IMR-90 (cell line): ENCODE measurements at regions not wholly inside any gene's neighbourhood (a gene's known extent, or its start where the extent isn't known, plus 50 kb on each side); places are given as distances from the start of the nearest gene placed in this dataset.

Experiments used
- ATAC-seq: fragments of 200-7000 bp; cut with Tn5 transposase; 2 replicates; pipeline ENCODE4 v1.9.1; 2020; ENCODE audit warnings: low read depth, mild to moderate bottlenecking, moderate library complexity
- BruUV-seq: library from RNA; stranded (reverse); fragments of 400-500 nt; replicated peaks from 2 replicates; lab custom pipeline; 2021; lab: Mats Ljungman, UMichigan
- CTCF ChIA-PET: fragments of 300-600 bp; formaldehyde crosslinking; extraction: SDS; loops from one replicate; lab custom pipeline; 2021; ENCODE audit warnings: antibody characterized with exemption; lab: Yijun Ruan, JAX
- POLR2A ChIA-PET: fragments of 300-600 bp; sonication (Branson Sonifier 250); formaldehyde crosslinking; loops from one replicate; lab custom pipeline; 2022; ENCODE audit warnings: antibody characterized with exemption; ENCODE audit not compliant: unreplicated experiment; lab: Charles Lee
- DNase-seq: peaks from one replicate; pipeline ENCODE4 v3.0.0; 2013
- H2AFZ ChIP-seq: replicated peaks from 2 replicates; pipeline ENCODE3; 2013; ENCODE audit warnings: low read length, mild to moderate bottlenecking; ENCODE audit not compliant: poor library complexity
- H2AK5ac ChIP-seq: 2 replicates; pipeline ENCODE4 v1.6.1; 2013; ENCODE audit warnings: low read depth, low read length, inconsistent platforms
- H2AK9ac ChIP-seq: replicated peaks from 2 replicates; pipeline ENCODE3; 2013; ENCODE audit warnings: mild to moderate bottlenecking, low read depth, low read length, moderate library complexity; ENCODE audit not compliant: poor library complexity
- H2BK120ac ChIP-seq: 2 replicates; pipeline ENCODE4 v1.6.1; 2013; ENCODE audit warnings: low read depth, low read length, inconsistent platforms
- H2BK15ac ChIP-seq: 3 replicates; pipeline ENCODE4 v1.6.1; 2013; ENCODE audit warnings: low read depth, low read length, inconsistent platforms
- H2BK20ac ChIP-seq: 2 replicates; pipeline ENCODE4 v1.6.1; 2013; ENCODE audit warnings: low read depth, mild to moderate bottlenecking, inconsistent platforms, low read length, moderate library complexity
- H2BK5ac ChIP-seq: 2 replicates; pipeline ENCODE4 v1.6.1; 2013; ENCODE audit warnings: mild to moderate bottlenecking, low read depth, low read length, inconsistent platforms; ENCODE audit not compliant: poor library complexity, severe bottlenecking
- H3K14ac ChIP-seq: replicated peaks from 2 replicates; pipeline ENCODE4 v1.6.1; 2013; ENCODE audit warnings: low read depth, low read length, inconsistent platforms
- H3K18ac ChIP-seq: 2 replicates; pipeline ENCODE4 v1.6.1; 2013; ENCODE audit warnings: low read depth, low read length, control low read depth
- H3K23ac ChIP-seq: 2 replicates; pipeline ENCODE4 v1.6.1; 2013; ENCODE audit warnings: low read depth, low read length, inconsistent platforms
- H3K27ac ChIP-seq: 2 replicates; pipeline ENCODE4 v1.5.1; 2013; ENCODE audit warnings: mild to moderate bottlenecking, control low read depth, low read length; ENCODE audit not compliant: insufficient read depth
- H3K27me3 ChIP-seq: 2 replicates; pipeline ENCODE4 v1.6.1; 2013; ENCODE audit warnings: low read length; ENCODE audit not compliant: control insufficient read depth, insufficient read depth
- H3K36me3 ChIP-seq: 2 replicates; pipeline ENCODE4 v1.6.1; 2013; ENCODE audit warnings: low read length, mixed read lengths; ENCODE audit not compliant: control insufficient read depth, insufficient read depth
- H3K4ac ChIP-seq: 2 replicates; pipeline ENCODE4 v1.6.1; 2013; ENCODE audit warnings: low read depth, low read length, inconsistent platforms
- H3K4me1 ChIP-seq: 2 replicates; pipeline ENCODE4 v1.6.1; 2013; ENCODE audit warnings: low read length, mixed read lengths; ENCODE audit not compliant: control insufficient read depth, insufficient read depth
- H3K4me2 ChIP-seq: 2 replicates; pipeline ENCODE4 v1.6.1; 2013; ENCODE audit warnings: low read depth, mild to moderate bottlenecking, control low read depth, low read length, moderate library complexity
- H3K4me3 ChIP-seq: 2 replicates; pipeline ENCODE4 v1.5.1; 2013; ENCODE audit warnings: low read depth, mild to moderate bottlenecking, control low read depth, low read length, moderate library complexity; ENCODE audit not compliant: insufficient read depth
- H3K56ac ChIP-seq: 2 replicates; pipeline ENCODE4 v1.6.1; 2013; ENCODE audit warnings: low read length, inconsistent platforms; ENCODE audit not compliant: insufficient read depth; ENCODE audit errors: extremely low read depth
- H3K79me1 ChIP-seq, 2 experiments: 2 replicates each; pipeline ENCODE4 v1.6.1; 2013; ENCODE audit warnings: low read length in 2 of 2, inconsistent platforms in 1 of 2, low read depth in 1 of 2
- H3K9ac ChIP-seq: 2 replicates; pipeline ENCODE4 v1.6.1; 2013; ENCODE audit warnings: low read depth, low read length, control low read depth
- H3K9me1 ChIP-seq: 2 replicates; pipeline ENCODE4 v1.6.1; 2013; ENCODE audit warnings: low read length, inconsistent platforms; ENCODE audit not compliant: insufficient read depth
- H3K9me3 ChIP-seq: 2 replicates; pipeline ENCODE4 v1.6.1; 2013; ENCODE audit warnings: low read length; ENCODE audit not compliant: control insufficient read depth, insufficient read depth
- H4K20me1 ChIP-seq: 2 replicates; pipeline ENCODE4 v1.6.1; 2013; ENCODE audit warnings: low read length, inconsistent platforms; ENCODE audit not compliant: insufficient read depth
- H4K5ac ChIP-seq: 2 replicates; pipeline ENCODE4 v1.6.1; 2013; ENCODE audit warnings: mild to moderate bottlenecking, low read depth, low read length, control low read depth
- H4K8ac ChIP-seq, 2 experiments: 2 replicates each; pipeline ENCODE4 v1.6.1; 2013; ENCODE audit warnings: low read depth in 2 of 2, low read length in 2 of 2, control low read depth in 1 of 2, inconsistent platforms in 1 of 2
- H4K91ac ChIP-seq: 2 replicates; pipeline ENCODE4 v1.6.1; 2013; ENCODE audit warnings: low read depth, low read length, inconsistent platforms; ENCODE audit not compliant: insufficient read depth
- BHLHE40 ChIP-seq: fragments of 150-350 bp; IDR thresholded peaks from 2 replicates; pipeline ENCODE4 v1.6.1; 2016; ENCODE audit warnings: mild to moderate bottlenecking, low read depth, low read length
- FOS ChIP-seq: fragments of 150-350 bp; IDR thresholded peaks from 2 replicates; pipeline ENCODE4 v1.6.1; 2016; ENCODE audit warnings: low read depth, low read length
- POLR2A ChIP-seq: IDR thresholded peaks from 2 replicates; pipeline ENCODE4 v1.6.1; 2012; ENCODE audit warnings: mild to moderate bottlenecking, low read depth, low read length
- RAD21 ChIP-seq: IDR thresholded peaks from 2 replicates; pipeline ENCODE4 v1.6.1; 2012; ENCODE audit warnings: low read length, improper control_type of control experiment
- RCOR1 ChIP-seq: IDR thresholded peaks from 2 replicates; pipeline ENCODE4 v1.6.1; 2012; ENCODE audit warnings: mild to moderate bottlenecking, low read length, improper control_type of control experiment; ENCODE audit not compliant: insufficient replicate concordance
- dilution Hi-C: fragments of 300-500 bp; cut with HindIII; formaldehyde crosslinking; loops from one replicate; pipeline ENCODE4 v1.14.3; 2018; ENCODE audit warnings: low sequenced_read_pairs; ENCODE audit not compliant: unreplicated experiment
- in situ Hi-C: fragments of 300-500 bp; cut with MboI; formaldehyde crosslinking; loops from 3 replicates; pipeline ENCODE4 v1.14.3; 2019; ENCODE audit warnings: low sequenced_read_pairs, inconsistent platforms, mixed read lengths
- intact Hi-C: fragments of 100-400 bp; cut with micrococcal nuclease; formaldehyde crosslinking; loops from 2 replicates; pipeline ENCODE4 v1.10.0; 2022
- TF ChIP-seq, protein P1 (sequence below): fragments of 150-350 bp; IDR thresholded peaks from 2 replicates; pipeline ENCODE4 v1.6.1; 2017; ENCODE audit warnings: mild to moderate bottlenecking, antibody characterized with exemption, low read length, low read depth

DNA sequence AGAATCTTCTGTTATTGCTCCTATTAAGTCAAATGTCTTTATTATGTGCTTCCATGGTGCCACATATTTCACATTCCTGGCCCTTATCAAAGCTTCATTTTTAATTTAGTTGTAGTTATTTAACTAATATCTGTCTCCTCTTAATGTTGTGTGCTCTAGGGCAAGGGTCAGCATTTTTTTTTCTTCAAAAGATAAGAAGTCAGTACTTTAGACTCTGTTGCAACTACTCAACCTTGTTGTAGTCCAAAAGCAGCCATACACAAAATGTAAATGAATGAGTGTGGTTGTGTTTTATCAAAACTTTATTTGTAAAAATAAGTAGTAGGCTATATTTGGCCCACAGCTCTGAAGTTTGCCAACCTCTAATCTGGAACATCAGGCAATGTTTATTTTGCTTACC lies 394.7 kb upstream of the CBLB start:
- H4K5ac ChIP-seq = no peak overlapping the region
- no peak overlapping the region for H3K18ac ChIP-seq
- 0 out of 2 replicates have a peak, but pooled peaks cover 2% of the 10 kb centered on the region for H3K9me3 ChIP-seq
- H3K23ac ChIP-seq = no peak overlapping the region
- H3K4me1 ChIP-seq = peaks cover 2% of the 10 kb centered on the region; the same call in 1 of the 2 replicates
- H2AFZ ChIP-seq = no peak overlapping the region
- no peaks in the 10 kb centered on the region for H3K9me1 ChIP-seq
- POLR2A ChIA-PET = no interaction called here
- ATAC-seq (no peak), DNase-seq (no peak)
- TF ChIP-seq, protein P1, sequence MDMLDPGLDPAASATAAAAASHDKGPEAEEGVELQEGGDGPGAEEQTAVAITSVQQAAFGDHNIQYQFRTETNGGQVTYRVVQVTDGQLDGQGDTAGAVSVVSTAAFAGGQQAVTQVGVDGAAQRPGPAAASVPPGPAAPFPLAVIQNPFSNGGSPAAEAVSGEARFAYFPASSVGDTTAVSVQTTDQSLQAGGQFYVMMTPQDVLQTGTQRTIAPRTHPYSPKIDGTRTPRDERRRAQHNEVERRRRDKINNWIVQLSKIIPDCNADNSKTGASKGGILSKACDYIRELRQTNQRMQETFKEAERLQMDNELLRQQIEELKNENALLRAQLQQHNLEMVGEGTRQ = no peak
- no peak for TF ChIP-seq POLR2A
- TF ChIP-seq FOS = no peak
- TF ChIP-seq RAD21 = no peak
- no peak for TF ChIP-seq BHLHE40
- TF ChIP-seq RCOR1 = no peak
- H3K36me3 ChIP-seq = no peaks in the 10 kb centered on the region
- H3K79me1 ChIP-seq = no peaks in the 10 kb centered on the region
- no peak overlapping the region for H3K27ac ChIP-seq
- no peak overlapping the region for H4K8ac ChIP-seq
- H3K27me3 ChIP-seq = no peaks in the 10 kb centered on the region
- H3K4me2 ChIP-seq = no peak overlapping the region
- no peak overlapping the region for H2BK5ac ChIP-seq
- no peak overlapping the region for H2BK20ac ChIP-seq
- H3K14ac ChIP-seq = no peak overlapping the region
- no peak overlapping the region for H4K91ac ChIP-seq
- H3K56ac ChIP-seq = no peak overlapping the region
- CTCF ChIA-PET = interaction anchor here (0.6 kb wide), 1 partner anchor 746 kb away, joined by 3 read pairs; no protein-coding TSS in a partner anchor
- no peak overlapping the region for H2BK120ac ChIP-seq
- intact Hi-C loops = loop anchor here (5.0 kb wide), 1 partner anchor 396 kb away; the partner anchor contains the start of gene CBLB
- in situ Hi-C loops = no loop called here
- no TSS peak for BruUV-seq
- no peaks in the 10 kb centered on the region for H4K20me1 ChIP-seq
- no peak overlapping the region for H3K4ac ChIP-seq
- dilution Hi-C loops = no loop called here
- no peak overlapping the region for H2BK15ac ChIP-seq
- no peak overlapping the region for H2AK5ac ChIP-seq
- no peak overlapping the region for H3K9ac ChIP-seq
- no peak overlapping the region for H2AK9ac ChIP-seq
- H3K4me3 ChIP-seq = no peak overlapping the region
